GM21619 (cell line): ENCODE measurements at regions not wholly inside any gene's neighbourhood (a gene's known extent, or its start where the extent isn't known, plus 50 kb on each side); places are given as distances from the start of the nearest gene placed in this dataset.

ENCODE experiments used
- ATAC-seq: cut with Tn5 transposase; IDR thresholded peaks from one replicate; pipeline ENCODE4 v1.9.1; 2021; ENCODE audit not compliant: unreplicated experiment

GRCh38 chr4:110878413-110878812 lies 255.5 kb upstream of the PITX2 start:
- no peak for ATAC-seq

DNA sequence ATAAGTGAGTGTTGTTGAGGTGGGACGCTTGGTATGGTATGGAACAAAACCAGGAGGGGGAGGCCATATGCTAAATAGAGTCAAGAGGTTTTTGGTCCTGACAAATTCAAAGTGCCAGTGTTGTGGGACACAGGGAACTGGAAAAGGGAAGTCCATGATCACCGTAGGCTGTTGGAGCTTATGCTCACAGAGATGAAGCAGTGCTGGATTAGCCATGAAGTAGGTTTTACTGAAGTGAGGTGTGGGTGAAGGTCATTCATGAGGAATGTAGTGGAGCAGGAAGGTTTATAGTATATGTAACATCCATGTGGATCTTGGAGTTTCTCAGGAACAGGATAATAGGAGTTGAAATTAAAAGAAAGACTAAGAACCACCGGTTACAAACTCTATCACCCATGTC lies 256.1 kb upstream of the PITX2 start:
- no peak for ATAC-seq

- ATAC-seq = no peak
These were observed 263.4 kb upstream of the PITX2 start for GRCh38 chr4:110886270-110886669.

DNA sequence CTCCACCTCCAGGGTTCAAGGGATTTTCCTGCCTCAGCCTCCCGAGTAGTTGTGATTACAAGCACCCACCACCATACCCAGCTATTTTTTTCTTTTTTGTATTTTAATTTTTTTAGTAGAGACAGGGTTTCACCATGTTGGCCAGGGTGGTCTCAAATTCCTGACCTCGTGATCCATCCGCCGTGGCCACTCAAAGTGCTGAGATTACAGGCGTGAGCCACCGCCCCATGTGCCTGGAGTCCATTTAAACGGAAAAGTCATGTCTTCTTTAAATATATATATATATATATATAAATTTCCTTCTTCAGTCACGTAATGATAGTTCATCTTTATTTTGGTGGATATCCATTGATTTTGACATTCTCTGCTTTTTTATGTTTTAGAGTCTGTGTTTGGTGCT lies 264.0 kb upstream of the PITX2 start:
- no peak for ATAC-seq

DNA sequence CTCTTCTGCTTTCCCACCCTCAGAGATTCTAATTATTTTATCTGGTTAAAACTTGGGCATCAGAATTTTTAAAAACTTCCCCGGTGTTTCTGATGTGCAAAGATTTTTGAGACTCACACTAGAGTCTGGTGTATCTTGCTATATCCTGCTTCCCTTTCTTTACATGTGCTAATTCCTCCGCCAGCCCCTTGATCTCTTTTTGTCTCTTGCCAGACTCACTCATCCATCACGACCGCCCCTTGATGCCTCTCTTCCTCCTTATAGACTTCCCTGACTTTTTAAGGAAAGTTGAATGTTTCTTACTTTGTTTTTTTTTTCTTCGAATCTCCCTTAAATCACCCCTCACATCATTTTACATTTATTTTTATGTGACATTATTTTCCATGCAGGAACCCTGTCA lies 274.9 kb upstream of the PITX2 start:
- ATAC-seq = no peak

GRCh38 chr4:110898290-110898689 lies 275.4 kb upstream of the PITX2 start:
- ATAC-seq = peak; percentile 81

GRCh38 chr4:110900213-110900769 lies 277.4 kb upstream of the PITX2 start:
- ATAC-seq = no peak

DNA sequence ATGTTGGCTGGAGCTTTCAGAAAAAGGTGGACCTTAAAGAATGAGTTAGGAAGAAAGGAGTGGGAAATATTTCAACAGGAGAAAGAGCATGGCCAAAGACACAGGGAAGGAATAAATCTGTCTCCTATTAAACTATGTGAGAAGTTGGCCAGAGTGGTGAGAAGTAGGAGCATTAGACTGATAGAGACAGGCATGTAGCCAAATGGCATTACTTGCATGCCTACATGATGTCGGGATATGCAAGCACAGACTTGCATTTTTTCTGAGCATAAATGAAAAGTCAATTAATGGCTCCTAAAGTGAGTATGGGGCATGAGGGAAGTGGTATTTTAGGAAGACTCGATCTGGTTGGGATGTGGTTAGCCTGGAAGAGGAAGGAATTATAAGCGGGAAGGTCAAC lies 279.6 kb upstream of the PITX2 start:
- ATAC-seq = no peak

DNA sequence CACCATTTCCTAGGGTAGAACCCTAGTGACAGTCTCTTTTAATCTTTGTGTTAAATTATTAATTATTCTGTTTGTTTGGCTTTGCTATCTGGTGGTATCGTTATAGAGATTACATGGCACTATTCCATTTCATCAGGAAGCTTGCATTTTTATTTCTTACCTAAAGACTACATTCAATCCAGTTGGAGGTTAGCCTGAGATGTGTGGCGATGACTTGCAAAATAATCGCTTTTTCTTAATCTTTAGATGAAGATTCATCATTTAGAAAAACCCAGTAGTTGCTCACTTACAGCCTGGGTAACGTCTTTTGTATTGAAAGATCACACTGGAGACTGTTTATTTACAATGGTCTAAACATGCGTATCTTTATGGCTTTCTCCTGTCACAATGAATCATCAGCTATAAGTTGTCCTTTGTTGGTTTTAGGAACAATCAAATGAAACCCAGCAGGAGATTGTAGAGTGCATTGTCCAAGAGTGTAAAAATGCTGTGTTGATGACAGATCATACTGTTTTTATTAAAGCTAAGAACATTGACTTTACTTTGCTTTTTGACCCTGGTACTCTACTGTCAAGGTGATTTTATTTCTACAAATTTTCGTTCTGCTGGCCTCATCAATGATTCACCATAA lies 281.7 kb upstream of the PITX2 start:
- ATAC-seq = no peak

- ATAC-seq = no peak
These were observed 282.5 kb upstream of the PITX2 start for GRCh38 chr4:110905367-110905766.

GRCh38 chr4:110907801-110908313 lies 285.0 kb upstream of the PITX2 start:
- ATAC-seq = no peak

GRCh38 chr4:110914791-110915190 lies 291.9 kb upstream of the PITX2 start:
- ATAC-seq = no peak

- ATAC-seq = no peak
These were observed 292.4 kb upstream of the PITX2 start for GRCh38 chr4:110915301-110915700.

- ATAC-seq = no peak
These were observed 293.6 kb upstream of the PITX2 start for GRCh38 chr4:110916505-110916904.

DNA sequence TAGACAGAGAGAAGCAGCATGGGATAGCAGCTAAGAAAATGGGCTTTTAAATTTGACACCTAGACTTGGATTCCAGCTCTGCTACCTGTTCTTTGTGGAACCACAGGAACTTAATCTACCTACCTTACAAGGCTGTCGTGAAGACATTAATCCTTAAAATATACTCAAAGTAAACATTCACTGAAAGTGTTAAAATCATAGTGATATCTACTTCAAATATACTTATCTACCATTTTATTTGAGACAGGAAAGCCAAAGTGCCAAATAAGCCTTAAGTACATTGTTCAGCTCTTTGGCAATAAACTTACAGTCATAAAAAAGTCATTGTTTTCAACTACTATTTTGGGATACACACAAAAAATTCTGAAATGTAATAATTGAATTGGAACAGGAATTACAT lies 295.0 kb upstream of the PITX2 start:
- no peak for ATAC-seq

DNA sequence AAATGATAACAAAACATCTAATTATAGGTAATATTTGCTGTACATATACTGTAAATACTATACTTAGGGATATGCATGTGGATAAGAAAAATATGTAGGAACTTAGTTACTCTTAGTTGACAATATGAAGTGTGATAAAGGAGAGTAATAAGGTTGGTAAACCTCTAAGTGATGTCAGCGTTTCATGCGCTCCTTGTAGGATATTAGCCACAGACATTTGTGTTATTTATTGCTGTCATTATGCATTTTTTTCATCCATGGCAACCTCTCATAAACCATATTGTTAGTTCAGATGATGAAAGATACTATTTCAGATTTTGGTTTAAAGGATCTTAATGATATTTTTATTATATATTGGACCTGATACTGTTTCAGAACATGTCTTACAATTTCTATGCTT lies 298.1 kb upstream of the PITX2 start:
- ATAC-seq = no peak

DNA sequence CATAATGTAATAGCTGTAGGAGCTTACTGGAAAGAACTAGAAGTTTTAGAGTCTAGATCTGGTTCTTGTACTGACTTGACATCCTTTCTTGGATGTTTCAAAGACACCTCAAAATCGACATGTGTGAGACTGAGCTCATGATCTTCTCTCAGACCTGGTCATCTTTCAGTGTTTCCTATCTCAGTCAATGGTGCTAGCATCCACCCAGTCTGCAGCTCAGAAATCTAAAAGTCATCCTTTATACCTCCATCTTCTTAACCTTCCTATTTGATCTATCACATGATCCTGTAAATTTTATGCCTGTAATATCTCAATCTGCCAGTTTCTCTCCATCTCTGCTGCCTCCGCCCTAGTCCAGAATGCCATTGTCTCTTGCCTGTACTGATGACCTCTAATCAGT lies 301.9 kb upstream of the PITX2 start:
- ATAC-seq = no peak

GRCh38 chr4:110926841-110927400 lies 304.0 kb upstream of the PITX2 start:
- no peak for ATAC-seq

DNA sequence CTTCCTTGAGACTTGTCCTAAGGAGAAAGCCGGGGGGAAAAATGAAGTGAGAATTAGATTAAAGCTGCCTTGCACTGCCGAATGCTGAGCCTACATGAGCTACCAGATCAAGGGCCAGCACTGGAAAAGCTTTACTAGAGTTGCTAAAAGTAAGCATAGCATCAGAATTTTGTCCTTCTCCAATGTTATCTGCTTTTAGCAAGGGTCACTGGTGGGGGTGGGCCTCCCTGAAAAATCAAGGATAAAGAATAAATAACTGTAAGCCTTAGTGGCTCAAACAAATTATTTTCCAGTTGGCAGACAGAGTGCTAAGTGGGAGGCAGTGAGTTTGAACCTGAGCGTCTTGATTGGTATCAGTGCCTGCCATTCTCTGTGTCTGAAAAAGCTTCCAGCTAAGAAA lies 310.5 kb upstream of the PITX2 start:
- ATAC-seq = no peak

DNA sequence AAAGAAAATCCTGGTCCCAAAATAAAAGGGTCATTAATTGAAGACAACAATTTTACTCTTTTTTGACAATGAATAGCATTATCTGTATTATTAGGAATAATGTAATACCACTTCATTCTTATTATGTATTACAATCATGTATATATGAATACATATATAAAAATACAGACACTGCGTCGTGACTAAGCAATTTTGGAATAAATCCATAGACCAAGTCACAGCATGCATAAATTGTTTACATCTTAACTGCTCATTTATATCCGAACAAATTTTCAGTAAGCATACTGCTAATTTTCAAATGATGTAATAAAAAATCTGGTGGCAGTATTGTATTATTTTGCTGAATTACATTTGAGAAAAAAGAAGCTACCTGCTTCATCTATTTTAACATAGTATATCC lies 321.6 kb upstream of the PITX2 start:
- ATAC-seq = no peak

DNA sequence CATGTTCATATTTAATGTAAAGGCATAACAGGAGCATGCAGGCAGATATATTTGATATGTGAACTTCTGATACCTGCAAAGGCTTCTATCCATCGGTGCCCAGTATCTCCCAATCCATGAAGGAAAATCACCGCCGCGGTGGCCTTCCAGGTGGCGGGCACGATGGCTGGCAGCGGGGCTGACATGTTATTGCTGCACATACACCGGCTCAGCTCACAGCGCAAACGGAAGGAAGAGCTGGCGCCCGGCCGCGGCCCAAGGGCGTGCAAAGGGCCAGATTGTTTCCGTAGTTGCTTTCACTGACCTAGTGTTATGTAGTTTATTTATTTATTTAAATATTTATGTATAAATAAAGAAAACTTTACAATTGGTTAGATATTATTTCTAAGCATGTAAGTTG lies 322.7 kb upstream of the PITX2 start:
- no peak for ATAC-seq

- ATAC-seq = no peak
These were observed 326.7 kb upstream of the PITX2 start for GRCh38 chr4:110949542-110949941.

DNA sequence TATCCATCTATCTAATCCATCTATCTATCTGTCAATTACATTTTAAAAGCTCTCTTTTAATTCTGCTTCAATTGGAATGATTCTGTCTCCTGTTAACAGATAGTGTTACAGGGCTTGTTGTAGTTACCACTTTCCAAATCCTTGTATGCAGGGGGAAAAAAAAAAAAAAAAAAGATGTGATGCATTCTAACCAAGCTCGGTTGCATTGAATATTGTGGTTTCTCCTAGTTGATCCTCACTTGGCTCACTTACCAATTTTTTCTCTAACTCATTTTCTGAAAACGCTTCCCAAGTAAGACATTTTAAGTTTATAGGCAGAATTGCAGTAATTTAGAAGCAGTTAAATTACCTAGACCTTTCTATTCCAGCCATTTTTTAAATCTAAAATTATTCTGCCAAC lies 327.9 kb upstream of the PITX2 start:
- ATAC-seq = no peak
